ENCODE measurements at regions not wholly inside any gene's neighbourhood (a gene's known extent, or its start where the extent isn't known, plus 50 kb on each side); places are given as distances from the start of the nearest gene placed in this dataset.

DNA sequence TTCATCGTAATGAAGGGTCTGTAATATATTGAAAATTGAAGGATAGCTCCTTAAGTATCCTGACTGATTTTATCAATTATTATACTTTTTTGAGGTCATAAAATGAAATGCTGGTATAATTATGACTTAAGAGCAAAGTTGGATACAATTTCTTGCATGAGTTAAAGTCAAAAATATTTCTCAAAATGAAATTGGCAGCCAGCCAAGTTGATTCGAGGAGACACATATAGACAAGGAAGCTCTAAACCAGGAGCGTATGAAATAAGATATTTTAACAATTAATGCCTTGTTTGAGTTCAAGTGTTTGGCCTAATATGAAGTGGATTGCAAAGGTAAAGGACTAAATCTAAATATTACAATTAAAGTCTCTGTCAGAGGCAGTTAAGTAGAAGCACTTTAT is 260.4 kb upstream of the DSEL start:
- no peaks in the 10 kb centered on the region for H3F3A ChIP-seq (ENCODE audit: low read depth)
- no peaks in the 10 kb centered on the region for H3K9me3 ChIP-seq (ENCODE audit: insufficient read depth, low read depth, low read length)
- no peaks in the 10 kb centered on the region for H3K36me3 ChIP-seq (ENCODE audit: insufficient read depth, low read length)
- TF ChIP-seq CTCF (conservative IDR thresholded peaks at IDR 0.05; ENCODE audit: low read length) (no peak), EZH2phosphoT487 (IDR thresholded peaks at IDR 0.05; ENCODE audit: borderline replicate concordance) (no peak)
- no peak overlapping the region for H3K4me2 ChIP-seq (ENCODE audit: low read depth, low read length, poor library complexity, severe bottlenecking)
- H3K4me3 ChIP-seq (ENCODE audit: low read length, poor library complexity, severe bottlenecking), result no peak overlapping the region
- no peaks in the 10 kb centered on the region for H4K20me1 ChIP-seq (ENCODE audit: insufficient read depth, low read length, poor library complexity, severe bottlenecking)
- H2AFZ ChIP-seq (ENCODE audit: low read length), result no peak overlapping the region
- H3K9me2 ChIP-seq (replicated peaks; ENCODE audit: low read depth, low read length), result no peaks in the 10 kb centered on the region
- no peak overlapping the region for H3K9ac ChIP-seq (ENCODE audit: low read depth, low read length, poor library complexity, severe bottlenecking)
- no peaks in the 10 kb centered on the region for H3K4me1 ChIP-seq (ENCODE audit: insufficient read depth, low read length, poor library complexity, severe bottlenecking)
- no peaks in the 10 kb centered on the region for H3K79me2 ChIP-seq (ENCODE audit: insufficient read depth, low read length)
- no peaks in the 10 kb centered on the region for H3K27me3 ChIP-seq (ENCODE audit: insufficient read depth, low read length, poor library complexity, severe bottlenecking)

DNA sequence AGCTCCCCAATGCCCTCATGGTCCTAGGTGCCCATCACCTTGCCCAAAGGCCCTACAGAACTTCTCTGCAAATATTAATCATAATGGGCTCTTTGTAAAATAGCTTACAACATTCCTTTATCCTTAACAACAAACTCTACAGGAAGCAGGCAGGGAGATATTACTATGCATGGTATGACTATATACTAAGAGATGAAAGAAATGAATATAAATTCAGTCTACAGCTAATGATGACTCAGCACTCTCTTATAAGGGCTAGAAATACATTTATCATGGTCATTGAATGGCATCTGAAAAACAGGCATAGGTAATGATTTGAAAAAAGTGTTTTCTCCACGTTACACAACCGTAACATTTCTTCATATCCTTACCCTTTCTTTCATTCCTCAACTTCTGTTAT is 254.8 kb upstream of the DSEL start:
- Histone ChIP-seq H3K4me2 (ENCODE audit: low read depth, low read length, poor library complexity, severe bottlenecking) (no peak overlapping the region), H3K36me3 (ENCODE audit: insufficient read depth, low read length) (no peaks in the 10 kb centered on the region)

DNA sequence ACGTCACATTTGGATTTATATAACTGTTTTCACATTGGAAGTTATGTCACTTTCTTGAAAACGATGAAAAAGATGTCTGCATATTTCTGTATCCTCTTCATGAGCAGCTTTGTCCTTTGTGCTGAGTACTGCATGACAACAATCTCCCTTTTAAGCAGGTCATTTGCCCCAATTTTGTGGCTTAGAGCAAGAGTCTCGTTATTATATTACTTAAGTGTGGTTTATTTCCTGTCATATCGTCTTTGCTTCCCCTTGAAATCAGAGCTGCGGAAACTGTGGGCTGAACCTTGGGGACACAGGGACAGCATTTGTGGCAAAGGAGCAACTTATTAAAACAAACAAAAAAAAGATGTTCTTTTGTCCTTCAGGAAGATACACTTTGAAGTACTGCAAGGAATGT is 254.0 kb upstream of the DSEL start:
- Histone ChIP-seq H3K4me2 (ENCODE audit: low read depth, low read length, poor library complexity, severe bottlenecking) (no peak overlapping the region), H3K4me1 (ENCODE audit: insufficient read depth, low read length, poor library complexity, severe bottlenecking) (peaks cover 4% of the 10 kb centered on the region), H2AFZ (ENCODE audit: low read length) (no peak overlapping the region), H3K36me3 (ENCODE audit: insufficient read depth, low read length) (no peaks in the 10 kb centered on the region), H3K4me3 (ENCODE audit: low read length, poor library complexity, severe bottlenecking) (no peak overlapping the region), H3K9ac (ENCODE audit: low read depth, low read length, poor library complexity, severe bottlenecking) (no peak overlapping the region), H3F3A (ENCODE audit: low read depth) (no peaks in the 10 kb centered on the region), H3K79me2 (ENCODE audit: insufficient read depth, low read length) (no peaks in the 10 kb centered on the region), H3K9me3 (ENCODE audit: insufficient read depth, low read depth, low read length) (no peaks in the 10 kb centered on the region), H3K27me3 (ENCODE audit: insufficient read depth, low read length, poor library complexity, severe bottlenecking) (no peaks in the 10 kb centered on the region), H4K20me1 (ENCODE audit: insufficient read depth, low read length, poor library complexity, severe bottlenecking) (no peaks in the 10 kb centered on the region), H3K9me2 (replicated peaks; ENCODE audit: low read depth, low read length) (no peaks in the 10 kb centered on the region)
- TF ChIP-seq CTCF (conservative IDR thresholded peaks at IDR 0.05; ENCODE audit: low read length) (no peak), EZH2phosphoT487 (IDR thresholded peaks at IDR 0.05; ENCODE audit: borderline replicate concordance) (no peak)

More for the DNA sequence above, 254.8 kb upstream of the DSEL start:
- Histone ChIP-seq H3K9ac (ENCODE audit: low read depth, low read length, poor library complexity, severe bottlenecking) (no peak overlapping the region), H3K4me1 (ENCODE audit: insufficient read depth, low read length, poor library complexity, severe bottlenecking) (peaks cover 4% of the 10 kb centered on the region), H3F3A (ENCODE audit: low read depth) (no peaks in the 10 kb centered on the region), H3K79me2 (ENCODE audit: insufficient read depth, low read length) (no peaks in the 10 kb centered on the region), H3K27me3 (ENCODE audit: insufficient read depth, low read length, poor library complexity, severe bottlenecking) (no peaks in the 10 kb centered on the region), H2AFZ (ENCODE audit: low read length) (no peak overlapping the region), H4K20me1 (ENCODE audit: insufficient read depth, low read length, poor library complexity, severe bottlenecking) (no peaks in the 10 kb centered on the region), H3K9me3 (ENCODE audit: insufficient read depth, low read depth, low read length) (no peaks in the 10 kb centered on the region), H3K4me3 (ENCODE audit: low read length, poor library complexity, severe bottlenecking) (no peak overlapping the region), H3K9me2 (replicated peaks; ENCODE audit: low read depth, low read length) (no peaks in the 10 kb centered on the region)
- no peak for TF ChIP-seq EZH2phosphoT487 (IDR thresholded peaks at IDR 0.05; ENCODE audit: borderline replicate concordance)
- TF ChIP-seq CTCF (conservative IDR thresholded peaks at IDR 0.05; ENCODE audit: low read length), result no peak
